Caco-2 (cell line): ENCODE measurements at regions not wholly inside any gene's neighbourhood (a gene's known extent, or its start where the extent isn't known, plus 50 kb on each side); places are given as distances from the start of the nearest gene placed in this dataset.

Experiments
- BruUV-seq: library from RNA; stranded (reverse); fragments of 400-500 nt; replicated peaks from 2 replicates; lab custom pipeline; 2021; lab: Mats Ljungman, UMichigan
- CTCF ChIA-PET: fragments of 300-600 bp; sonication (Branson Sonifier 250); formaldehyde crosslinking; loops from one replicate; lab custom pipeline; 2022; ENCODE audit warnings: antibody characterized with exemption; lab: Charles Lee
- POLR2A ChIA-PET: fragments of 300-600 bp; sonication (Branson Sonifier 250); formaldehyde crosslinking; loops from one replicate; lab custom pipeline; 2022; ENCODE audit warnings: antibody characterized with exemption; lab: Charles Lee
- DNase-seq, 2 experiments: peaks; one replicate each; pipeline versions ENCODE4 v3.0.0 to v3.0.0-alpha.2; 2020 to 2022
- H3K27me3 ChIP-seq: replicated peaks from 2 replicates; pipeline ENCODE4 v1.6.0; 2011; ENCODE audit warnings: low read length; ENCODE audit not compliant: control insufficient read depth, insufficient read depth
- H3K36me3 ChIP-seq: 2 replicates; pipeline ENCODE4 v1.5.1; 2011; ENCODE audit warnings: low read length; ENCODE audit not compliant: control insufficient read depth, insufficient read depth
- H3K4me1 ChIP-seq: fragments of 250-450 bp; sonication (Bioruptor Pico); 2 replicates; pipeline ENCODE4 v1.5.1; 2020; ENCODE audit warnings: mild to moderate bottlenecking
- H3K4me3 ChIP-seq: 2 replicates; pipeline ENCODE4 v1.5.1; 2011; ENCODE audit warnings: low read depth, mild to moderate bottlenecking, control low read depth, low read length
- H3K9me3 ChIP-seq: fragments of 250-450 bp; sonication (Bioruptor Pico); 2 replicates; pipeline ENCODE4 v1.5.1; 2020; ENCODE audit warnings: mild to moderate bottlenecking, moderate library complexity
- H3K27ac Mint-ChIP-seq: one replicate; pipeline ENCODE4 v1.8.0; 2022; ENCODE audit warnings: mixed read lengths; ENCODE audit not compliant: unreplicated experiment
- H3K27me3 Mint-ChIP-seq: one replicate; pipeline ENCODE4 v1.8.0; 2022; ENCODE audit warnings: mixed read lengths; ENCODE audit not compliant: insufficient read depth, unreplicated experiment
- H3K36me3 Mint-ChIP-seq: one replicate; pipeline ENCODE4 v1.8.0; 2022; ENCODE audit warnings: mild to moderate bottlenecking, mixed read lengths; ENCODE audit not compliant: insufficient read depth, unreplicated experiment
- H3K4me1 Mint-ChIP-seq: one replicate; pipeline ENCODE4 v1.8.0; 2022; ENCODE audit warnings: low read depth, mixed read lengths; ENCODE audit not compliant: unreplicated experiment
- H3K4me3 Mint-ChIP-seq: one replicate; pipeline ENCODE4 v1.8.0; 2022; ENCODE audit warnings: mild to moderate bottlenecking, moderate library complexity, mixed read lengths; ENCODE audit not compliant: unreplicated experiment
- H3K9me3 Mint-ChIP-seq: one replicate; pipeline ENCODE4 v1.8.0; 2022; ENCODE audit warnings: mixed read lengths; ENCODE audit not compliant: unreplicated experiment
- CTCF ChIP-seq, 2 experiments: fragments of 200-600 bp in 1 of 2; IDR thresholded peaks; 1 replicate in 1 of 2; 2 replicates in 1 of 2; pipeline versions ENCODE4 v1.5.1 to v1.8.0; 2011 to 2022; ENCODE audit warnings: antibody characterized with exemption in 1 of 2, control low read depth in 1 of 2, inconsistent platforms in 1 of 2, low read depth in 1 of 2, low read length in 1 of 2, mild to moderate bottlenecking in 1 of 2, moderate library complexity in 1 of 2; ENCODE audit not compliant: insufficient read depth in 1 of 2, severe bottlenecking in 1 of 2, unreplicated experiment in 1 of 2
- intact Hi-C: fragments of 100-400 bp; cut with micrococcal nuclease; formaldehyde crosslinking; loops from one replicate; pipeline ENCODE4 v1.10.0; 2022; ENCODE audit not compliant: unreplicated experiment

- Mint-ChIP-seq H3K4me1 (no peaks in the 10 kb centered on the region), H3K4me3 (no peak overlapping the region), H3K27me3 (peaks cover 15% of the 10 kb centered on the region), H3K27ac (no peak overlapping the region), H3K9me3 (no peaks in the 10 kb centered on the region), H3K36me3 (no peaks in the 10 kb centered on the region)
- no TSS peak for BruUV-seq
- Histone ChIP-seq H3K4me1 (no peaks in the 10 kb centered on the region), H3K36me3 (no peaks in the 10 kb centered on the region), H3K4me3 (no peak overlapping the region), H3K9me3 (no peaks in the 10 kb centered on the region; the same call in 1 of the 2 replicates), H3K27me3 (no peaks in the 10 kb centered on the region; the same call in 1 of the 2 replicates)
- intact Hi-C loops = no loop called here
- POLR2A ChIA-PET = no interaction called here
- DNase-seq = no peak
- TF ChIP-seq CTCF (IDR thresholded peaks at IDR 0.05; ENCODE audit: insufficient read depth in 1 of 2, low read depth in 1 of 2, low read length in 1 of 2, severe bottlenecking in 1 of 2, unreplicated experiment in 1 of 2) = no peak
- CTCF ChIA-PET = no interaction called here
Observed at GRCh38 chr7:47042669-47043068, 539.2 kb downstream of the TNS3 start.

- peak in 1 of 2 experiments; percentile 10 for DNase-seq
- ChIA-PET POLR2A (no interaction called here), CTCF (no interaction called here)
- no TSS peak for BruUV-seq
- H3K4me1 ChIP-seq = no peaks in the 10 kb centered on the region
- H3K9me3 ChIP-seq = no peaks in the 10 kb centered on the region; the same call in 1 of the 2 replicates
- Mint-ChIP-seq H3K4me1 (no peaks in the 10 kb centered on the region), H3K27ac (no peak overlapping the region), H3K27me3 (peaks cover 13% of the 10 kb centered on the region), H3K36me3 (no peaks in the 10 kb centered on the region), H3K9me3 (no peaks in the 10 kb centered on the region), H3K4me3 (no peak overlapping the region)
- intact Hi-C loops = no loop called here
- no peak overlapping the region for H3K4me3 ChIP-seq
- TF ChIP-seq CTCF (IDR thresholded peaks at IDR 0.05; ENCODE audit: insufficient read depth in 1 of 2, low read depth in 1 of 2, low read length in 1 of 2, severe bottlenecking in 1 of 2, unreplicated experiment in 1 of 2) = no peak
- H3K36me3 ChIP-seq = no peaks in the 10 kb centered on the region
- H3K27me3 ChIP-seq = no peaks in the 10 kb centered on the region
Observed at GRCh38 chr7:47040795-47041347, 541.0 kb downstream of the TNS3 start.

- peaks cover 12% of the 10 kb centered on the region for H3K27me3 Mint-ChIP-seq
- no peak overlapping the region for H3K4me3 Mint-ChIP-seq
- no peak for TF ChIP-seq CTCF (IDR thresholded peaks at IDR 0.05; ENCODE audit: insufficient read depth in 1 of 2, low read depth in 1 of 2, low read length in 1 of 2, severe bottlenecking in 1 of 2, unreplicated experiment in 1 of 2)
- Histone ChIP-seq H3K9me3 (no peaks in the 10 kb centered on the region; the same call in 1 of the 2 replicates), H3K36me3 (no peaks in the 10 kb centered on the region), H3K4me3 (no peak overlapping the region), H3K27me3 (no peaks in the 10 kb centered on the region), H3K4me1 (no peaks in the 10 kb centered on the region)
- no peaks in the 10 kb centered on the region for H3K9me3 Mint-ChIP-seq
- intact Hi-C loops = no loop called here
- H3K36me3 Mint-ChIP-seq = no peaks in the 10 kb centered on the region
- no peak for DNase-seq
- CTCF ChIA-PET = no interaction called here
- H3K27ac Mint-ChIP-seq = no peak overlapping the region
- H3K4me1 Mint-ChIP-seq = no peaks in the 10 kb centered on the region
- no TSS peak for BruUV-seq
- POLR2A ChIA-PET = no interaction called here
Observed at GRCh38 chr7:47039904-47040303, 542.0 kb downstream of the TNS3 start.
